CD4-positive, alpha-beta T cell treated with Interleukin-15 for 4 hours (primary cell): ENCODE measurements at regions not wholly inside any gene's neighbourhood (a gene's known extent, or its start where the extent isn't known, plus 50 kb on each side); places are given as distances from the start of the nearest gene placed in this dataset.
A peak's percentile ranks its signal among the peaks of the same experiment; 100 is the strongest.

Experiments
- DNase-seq: peaks from one replicate; pipeline ENCODE4 v3.0.0-alpha.2; 2020; ENCODE audit warnings: low spot score

GRCh38 chr1:231108516-231109302 lies 53.1 kb upstream of the TRIM67 start:
- no peak for DNase-seq

DNA sequence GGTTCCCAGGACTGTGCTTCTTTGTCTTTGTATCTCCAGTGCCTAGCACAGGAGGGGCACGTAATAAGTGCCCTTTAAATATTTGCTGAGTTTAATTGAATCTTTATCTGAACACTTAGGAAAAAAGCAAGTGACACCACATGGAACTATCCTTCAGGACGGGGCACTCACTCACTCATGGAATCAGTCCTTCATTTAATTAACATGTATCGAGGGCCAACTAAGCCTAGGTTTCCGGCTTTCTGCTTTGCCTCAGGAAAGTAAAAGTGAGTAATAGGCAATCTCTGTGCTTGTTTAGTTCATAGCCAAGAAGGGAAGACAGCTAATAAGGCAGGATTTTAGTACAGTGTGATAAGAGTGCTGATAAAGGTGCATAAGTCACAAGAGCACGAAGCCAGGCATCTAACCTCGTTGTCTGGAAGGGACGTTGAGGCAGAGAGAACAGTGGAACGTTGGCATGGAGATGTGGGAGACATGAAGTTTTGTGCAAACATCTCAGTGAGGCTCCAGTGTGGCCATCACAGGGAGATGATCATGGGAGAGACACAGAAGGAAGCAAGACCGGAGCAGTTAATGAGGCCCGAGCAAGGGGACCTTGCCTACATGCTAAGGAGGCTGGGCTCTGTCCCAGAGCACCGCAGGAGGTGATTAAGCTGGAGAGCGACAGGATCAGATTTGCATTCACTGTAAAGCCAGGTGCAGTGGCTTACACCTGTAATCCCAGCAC lies 54.1 kb upstream of the TRIM67 start:
- DNase-seq = no peak

GRCh38 chr1:231107151-231107550 lies 54.7 kb upstream of the TRIM67 start:
- no peak for DNase-seq

DNA sequence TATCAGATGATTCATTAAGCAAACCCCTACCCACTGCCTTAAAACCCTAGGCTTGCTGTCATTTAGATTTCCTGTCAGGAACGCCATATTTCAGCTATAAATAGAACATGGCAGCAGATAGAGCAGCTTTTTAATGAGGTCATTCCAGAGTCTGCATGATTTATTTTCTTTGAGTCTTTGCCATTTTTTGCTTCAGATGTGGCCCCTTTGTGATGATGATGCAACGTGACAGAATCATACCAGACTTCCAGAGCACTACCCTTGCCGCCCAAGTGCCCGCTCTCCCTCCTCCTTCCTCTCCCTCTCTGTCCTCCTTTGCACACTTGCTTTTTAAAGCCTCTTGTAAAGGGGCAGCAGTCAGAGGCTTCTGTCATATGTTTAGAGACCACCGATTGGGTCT lies 55.5 kb upstream of the TRIM67 start:
- DNase-seq = no peak

GRCh38 chr1:231104917-231105316 lies 56.9 kb upstream of the TRIM67 start:
- DNase-seq = no peak

GRCh38 chr1:231103961-231104360 lies 57.9 kb upstream of the TRIM67 start:
- DNase-seq = no peak

- DNase-seq = no peak
Observed at GRCh38 chr1:231099996-231100767, 60.1 kb upstream of the FAM89A start.

- no peak for DNase-seq
Observed at GRCh38 chr1:231099311-231099710, 59.3 kb upstream of the FAM89A start.

DNA sequence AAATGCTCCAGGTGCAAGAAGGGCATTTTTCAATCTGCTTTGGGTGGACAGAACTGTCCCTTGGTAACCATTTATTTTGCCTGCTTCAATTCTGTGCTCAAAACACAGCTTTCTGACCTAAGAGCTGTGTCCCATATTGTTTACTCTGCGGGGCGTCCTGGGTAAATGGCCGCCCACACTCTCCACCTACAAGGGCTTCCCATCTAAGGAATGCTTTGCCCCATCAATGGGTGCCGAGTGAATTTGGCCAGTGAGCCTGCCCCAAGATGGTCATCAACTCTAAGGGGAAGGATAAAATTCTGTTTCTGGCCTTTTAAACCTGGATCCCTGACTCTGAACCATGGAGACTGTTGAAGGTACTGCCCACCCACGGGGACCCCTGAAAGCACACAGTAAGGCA lies 55.5 kb upstream of the FAM89A start:
- DNase-seq = no peak

DNA sequence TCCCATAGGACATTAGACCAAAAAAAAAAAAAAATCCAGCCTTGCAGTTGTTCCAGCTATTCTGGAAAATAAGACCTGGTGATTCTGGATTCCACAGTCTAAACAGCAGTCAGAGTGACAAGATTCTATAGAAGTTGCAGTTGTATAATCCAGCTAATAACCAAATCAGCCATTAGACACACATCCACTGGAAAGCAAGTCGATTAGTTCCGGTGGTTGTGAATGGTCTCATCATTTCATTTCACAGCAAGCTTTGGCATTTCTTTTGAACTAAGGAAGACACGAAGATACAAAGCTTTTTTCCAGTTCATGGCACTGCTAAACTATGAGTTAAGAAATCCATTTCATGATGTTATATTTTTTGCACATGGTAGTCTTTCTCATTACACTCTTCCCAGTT lies 54.4 kb upstream of the FAM89A start:
- no peak for DNase-seq

GRCh38 chr1:231093156-231093922 lies 53.3 kb upstream of the FAM89A start:
- DNase-seq = no peak

DNA sequence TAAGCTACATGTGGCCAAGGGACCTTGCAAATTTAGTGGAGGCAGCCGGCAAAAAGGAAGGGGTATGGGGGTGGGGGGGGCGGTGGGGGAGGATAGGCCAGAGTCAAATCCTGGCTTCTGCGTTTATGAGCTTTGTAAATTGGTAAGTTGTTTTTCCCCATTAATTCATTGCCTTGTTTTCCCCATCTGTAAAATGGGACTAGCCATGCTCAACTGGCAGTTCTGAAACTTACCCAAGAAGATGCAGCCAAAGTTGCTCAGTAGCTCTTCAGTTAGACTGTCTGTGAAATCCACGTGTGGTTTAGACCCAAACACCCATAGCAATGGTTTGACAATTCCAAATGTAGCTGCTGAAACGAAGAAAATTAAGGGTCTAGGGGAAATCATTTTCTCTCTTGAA lies 52.3 kb upstream of the FAM89A start:
- no peak for DNase-seq

DNA sequence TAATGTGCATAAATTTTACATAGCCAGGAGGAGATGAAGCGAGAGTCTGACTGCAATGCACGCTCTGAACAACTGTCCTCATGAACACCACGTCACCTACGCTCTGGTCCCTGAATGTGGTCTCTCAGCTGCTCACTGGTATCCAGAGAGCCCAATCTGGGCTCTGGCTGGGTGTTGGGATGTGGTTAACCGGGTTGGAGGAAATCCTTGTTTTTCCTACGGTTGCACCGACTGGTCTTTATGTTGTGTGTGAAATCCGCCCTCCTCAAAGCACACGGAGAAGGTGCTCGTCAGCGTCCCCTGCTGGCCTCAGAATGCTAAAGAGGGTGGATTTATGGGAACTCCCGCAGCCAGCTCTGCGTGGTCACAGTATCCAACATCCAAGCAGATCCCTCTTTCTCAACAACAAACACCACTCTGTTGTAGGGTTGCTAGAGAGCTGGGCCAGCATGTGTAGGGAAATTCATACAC lies 51.8 kb upstream of the FAM89A start:
- peak; percentile 7 for DNase-seq

DNA sequence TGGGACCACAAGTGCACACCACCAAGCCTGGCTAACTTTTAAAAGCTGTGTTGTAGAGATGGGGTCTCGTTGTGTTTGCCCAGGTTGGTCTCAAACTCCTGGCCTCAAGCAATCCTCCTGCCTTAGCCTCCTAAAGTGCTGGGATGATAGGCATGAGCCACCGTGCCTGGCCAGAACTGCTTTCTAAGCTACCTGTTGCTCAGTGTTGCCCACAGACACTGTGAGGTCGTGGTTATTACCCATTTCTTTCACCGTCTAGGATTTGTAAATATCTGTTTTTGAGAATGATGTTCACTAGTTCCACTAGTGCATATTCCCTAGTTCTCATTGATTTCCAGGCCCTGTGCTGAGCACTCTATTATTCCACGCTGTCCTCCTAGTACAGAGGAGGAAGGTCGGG lies 51.4 kb upstream of the FAM89A start:
- DNase-seq = no peak
